Peyer's patch (tissue), 4 donors: ENCODE measurements at regions not wholly inside any gene's neighbourhood (a gene's known extent, or its start where the extent isn't known, plus 50 kb on each side); places are given as distances from the start of the nearest gene placed in this dataset.

ENCODE experiments used
- DNase-seq, 3 donors: peaks; one replicate each; pipeline ENCODE4 v3.0.0-alpha.2; 2017 to 2019
- H3K27ac ChIP-seq, 4 donors: fragments of 200-600 bp; sonication (generic); one replicate each; pipeline ENCODE4 v1.5.1; 2016 to 2019
- H3K27me3 ChIP-seq, 2 donors: fragments of 200-600 bp; sonication (generic); one replicate each; pipeline ENCODE4 v1.5.1; 2019
- H3K36me3 ChIP-seq, 3 donors: fragments of 200-600 bp; sonication (generic); one replicate each; pipeline ENCODE4 v1.5.1; 2016 to 2019
- H3K4me1 ChIP-seq, 4 donors: fragments of 200-600 bp; sonication (generic); one replicate each; pipeline ENCODE4 v1.5.1; 2016 to 2019
- H3K4me3 ChIP-seq, 4 donors: fragments of 200-600 bp; sonication (generic); 1 replicate in 3 of 4; 2 replicates in 1 of 4; pipeline ENCODE4 v1.5.1; 2016 to 2019; ENCODE audit warnings: mild to moderate bottlenecking in 1 of 4
- H3K9me3 ChIP-seq, 4 donors: fragments of 200-600 bp; sonication (generic); one replicate each; pipeline ENCODE4 v1.5.1; 2016 to 2019; ENCODE audit warnings: mild to moderate bottlenecking in 1 of 4
- POLR2A ChIP-seq, 2 donors: fragments of 450-650 bp; IDR thresholded peaks; one replicate each; pipeline ENCODE4 v1.5.1; 2017; ENCODE audit warnings: antibody characterized with exemption in 2 of 2, mild to moderate bottlenecking in 2 of 2, moderate library complexity in 2 of 2
- TF ChIP-seq, protein P1 (sequence below), 6 experiments: fragments of 450-650 bp in 4 of 6; fragments of 200-600 bp in 2 of 6; sonication (generic) in 1 of 6; IDR thresholded peaks; one replicate each; pipeline ENCODE4 v1.5.1; 2017 to 2019; ENCODE audit warnings: antibody characterized with exemption in 6 of 6, mild to moderate bottlenecking in 3 of 6, moderate library complexity in 1 of 6

GRCh38 chr6:48619771-48620170 is 508.8 kb upstream of the PTCHD4 start:
- Histone ChIP-seq H3K27ac (no peak overlapping the region), H3K4me3 (no peak overlapping the region), H3K36me3 (no peaks in the 10 kb centered on the region), H3K9me3 (no peaks in the 10 kb centered on the region), H3K4me1 (no peaks in the 10 kb centered on the region), H3K27me3 (no peaks in the 10 kb centered on the region)
- TF ChIP-seq POLR2A (IDR thresholded peaks at IDR 0.05), result no peak
- TF ChIP-seq, protein P1, sequence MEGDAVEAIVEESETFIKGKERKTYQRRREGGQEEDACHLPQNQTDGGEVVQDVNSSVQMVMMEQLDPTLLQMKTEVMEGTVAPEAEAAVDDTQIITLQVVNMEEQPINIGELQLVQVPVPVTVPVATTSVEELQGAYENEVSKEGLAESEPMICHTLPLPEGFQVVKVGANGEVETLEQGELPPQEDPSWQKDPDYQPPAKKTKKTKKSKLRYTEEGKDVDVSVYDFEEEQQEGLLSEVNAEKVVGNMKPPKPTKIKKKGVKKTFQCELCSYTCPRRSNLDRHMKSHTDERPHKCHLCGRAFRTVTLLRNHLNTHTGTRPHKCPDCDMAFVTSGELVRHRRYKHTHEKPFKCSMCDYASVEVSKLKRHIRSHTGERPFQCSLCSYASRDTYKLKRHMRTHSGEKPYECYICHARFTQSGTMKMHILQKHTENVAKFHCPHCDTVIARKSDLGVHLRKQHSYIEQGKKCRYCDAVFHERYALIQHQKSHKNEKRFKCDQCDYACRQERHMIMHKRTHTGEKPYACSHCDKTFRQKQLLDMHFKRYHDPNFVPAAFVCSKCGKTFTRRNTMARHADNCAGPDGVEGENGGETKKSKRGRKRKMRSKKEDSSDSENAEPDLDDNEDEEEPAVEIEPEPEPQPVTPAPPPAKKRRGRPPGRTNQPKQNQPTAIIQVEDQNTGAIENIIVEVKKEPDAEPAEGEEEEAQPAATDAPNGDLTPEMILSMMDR (IDR thresholded peaks at IDR 0.05), result no peak
- no peak for DNase-seq

DNA sequence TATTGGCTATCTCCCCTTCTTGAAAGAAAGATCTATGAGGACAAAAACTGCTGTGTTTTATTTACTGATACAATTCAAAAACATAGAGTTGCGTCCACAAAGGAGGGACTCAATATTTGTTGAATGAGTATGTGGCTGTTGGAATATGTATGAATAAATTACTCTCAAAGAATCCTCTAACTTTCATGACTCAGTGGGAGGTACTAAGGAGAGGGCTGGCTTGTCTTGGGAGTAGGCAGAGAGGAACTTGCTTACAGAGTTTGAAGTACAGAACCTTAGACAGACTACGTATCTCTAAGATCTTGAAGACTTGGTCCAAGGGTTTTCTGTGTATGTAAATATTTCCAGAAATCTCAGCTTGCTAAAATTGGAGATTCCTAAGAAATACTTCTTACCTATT is 504.0 kb upstream of the PTCHD4 start:
- Histone ChIP-seq H3K36me3 (no peaks in the 10 kb centered on the region), H3K4me3 (no peak overlapping the region), H3K9me3 (no peaks in the 10 kb centered on the region), H3K4me1 (no peaks in the 10 kb centered on the region), H3K27ac (no peak overlapping the region), H3K27me3 (no peaks in the 10 kb centered on the region)
- DNase-seq, result no peak
- TF ChIP-seq POLR2A (IDR thresholded peaks at IDR 0.05), result no peak
- TF ChIP-seq, protein P1 (IDR thresholded peaks at IDR 0.05), result no peak

DNA sequence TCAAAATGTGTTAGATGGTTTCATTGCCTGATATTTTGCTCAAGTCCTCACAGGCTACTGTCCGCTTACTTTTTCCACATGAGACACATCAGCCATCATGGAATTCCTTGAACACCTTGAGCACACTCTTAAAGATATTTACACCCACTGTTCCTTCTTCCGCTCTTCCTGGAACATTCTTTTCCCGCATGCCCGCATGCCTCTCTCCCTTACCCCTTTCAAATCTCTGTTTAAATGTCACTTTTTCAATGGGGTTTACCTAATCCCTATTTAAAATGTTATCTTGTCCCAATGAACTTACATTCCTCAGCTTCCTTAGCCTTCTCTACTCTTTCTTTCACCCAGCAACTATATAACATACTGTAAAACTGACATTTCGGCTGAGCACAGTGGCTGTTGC is 503.3 kb upstream of the PTCHD4 start:
- TF ChIP-seq, protein P1 (IDR thresholded peaks at IDR 0.05), result no peak
- no peak for TF ChIP-seq POLR2A (IDR thresholded peaks at IDR 0.05)
- Histone ChIP-seq H3K36me3 (no peaks in the 10 kb centered on the region), H3K27ac (no peak overlapping the region), H3K27me3 (no peaks in the 10 kb centered on the region), H3K4me3 (no peak overlapping the region), H3K4me1 (no peaks in the 10 kb centered on the region), H3K9me3 (no peaks in the 10 kb centered on the region)
- DNase-seq, result no peak

DNA sequence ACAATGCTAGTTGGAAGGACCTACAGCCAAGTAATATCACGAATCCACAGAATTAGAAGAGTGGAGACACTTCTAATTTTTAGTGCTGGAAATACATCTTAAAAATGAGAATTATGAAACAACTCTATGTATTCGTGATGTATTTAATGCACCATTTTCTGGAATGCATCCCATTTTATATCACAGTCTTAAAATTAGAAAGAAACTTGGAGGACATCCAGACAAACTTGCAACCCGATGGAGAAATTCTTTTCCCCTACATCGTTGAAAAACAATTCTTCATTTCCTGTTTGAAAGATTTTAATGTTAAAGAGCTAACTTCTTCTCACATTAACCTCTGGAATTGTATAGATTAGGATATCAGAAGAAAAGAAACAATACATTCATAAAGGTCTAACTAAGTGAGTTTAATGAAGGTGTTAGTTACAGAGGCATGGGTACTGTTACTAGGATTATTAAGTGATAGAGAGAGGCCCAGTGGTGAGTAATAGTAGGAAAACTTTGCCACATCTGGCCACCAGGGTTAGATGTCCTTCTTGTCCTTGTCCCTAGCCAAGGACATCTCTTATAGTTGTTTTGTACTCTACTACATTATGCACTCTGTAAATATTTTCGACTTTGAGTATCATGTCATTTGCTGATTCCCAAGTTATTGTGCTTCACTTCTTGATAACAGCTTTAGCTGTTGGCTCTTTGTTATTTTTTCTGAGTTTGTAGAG is 502.4 kb upstream of the PTCHD4 start:
- Histone ChIP-seq H3K27ac (no peak overlapping the region), H3K36me3 (no peaks in the 10 kb centered on the region), H3K9me3 (no peaks in the 10 kb centered on the region), H3K4me1 (no peaks in the 10 kb centered on the region), H3K4me3 (no peak overlapping the region), H3K27me3 (no peaks in the 10 kb centered on the region)
- no peak for DNase-seq
- no peak for TF ChIP-seq POLR2A (IDR thresholded peaks at IDR 0.05)
- TF ChIP-seq, protein P1 (IDR thresholded peaks at IDR 0.05), result no peak

DNA sequence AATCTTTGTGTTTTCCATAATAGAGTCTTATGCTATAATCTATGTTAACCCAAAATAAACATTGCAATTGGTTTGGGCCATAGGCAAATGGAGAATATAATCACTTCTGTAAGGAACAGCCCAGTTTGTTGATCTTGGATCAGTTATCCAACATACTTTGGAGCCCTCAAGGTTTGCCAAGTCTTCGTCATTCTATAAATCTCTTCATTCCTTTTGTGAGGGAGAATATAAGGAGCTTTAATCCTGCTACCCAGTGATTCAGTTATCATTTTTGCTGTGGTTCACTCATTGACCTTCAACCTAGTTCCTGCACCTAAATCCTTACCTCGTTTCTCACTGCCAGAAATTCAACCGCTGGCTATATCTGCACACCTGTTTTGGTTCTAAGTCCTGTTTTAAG is 500.3 kb upstream of the PTCHD4 start:
- H3K9me3 ChIP-seq, result no peaks in the 10 kb centered on the region
- no peak for DNase-seq
- no peaks in the 10 kb centered on the region for H3K36me3 ChIP-seq
- H3K4me3 ChIP-seq, result no peak overlapping the region
- H3K27me3 ChIP-seq, result no peaks in the 10 kb centered on the region
- no peak overlapping the region for H3K27ac ChIP-seq
- TF ChIP-seq POLR2A (IDR thresholded peaks at IDR 0.05), result no peak
- TF ChIP-seq, protein P1 (IDR thresholded peaks at IDR 0.05), result no peak
- no peaks in the 10 kb centered on the region for H3K4me1 ChIP-seq

GRCh38 chr6:48610846-48611245 is 499.8 kb upstream of the PTCHD4 start:
- TF ChIP-seq, protein P1 (IDR thresholded peaks at IDR 0.05), result no peak
- TF ChIP-seq POLR2A (IDR thresholded peaks at IDR 0.05), result no peak
- Histone ChIP-seq H3K36me3 (no peaks in the 10 kb centered on the region), H3K9me3 (no peaks in the 10 kb centered on the region), H3K4me1 (no peaks in the 10 kb centered on the region), H3K27me3 (no peaks in the 10 kb centered on the region), H3K4me3 (no peak overlapping the region), H3K27ac (no peak overlapping the region)
- no peak for DNase-seq
